ENCODE measurements at regions not wholly inside any gene's neighbourhood (a gene's known extent, or its start where the extent isn't known, plus 50 kb on each side); places are given as distances from the start of the nearest gene placed in this dataset.
"Not testable (repeated sequence)": the region's sequence is repeated elsewhere in the genome, so short reads cannot be mapped to it uniquely, and the experiment has no call there.

DNA sequence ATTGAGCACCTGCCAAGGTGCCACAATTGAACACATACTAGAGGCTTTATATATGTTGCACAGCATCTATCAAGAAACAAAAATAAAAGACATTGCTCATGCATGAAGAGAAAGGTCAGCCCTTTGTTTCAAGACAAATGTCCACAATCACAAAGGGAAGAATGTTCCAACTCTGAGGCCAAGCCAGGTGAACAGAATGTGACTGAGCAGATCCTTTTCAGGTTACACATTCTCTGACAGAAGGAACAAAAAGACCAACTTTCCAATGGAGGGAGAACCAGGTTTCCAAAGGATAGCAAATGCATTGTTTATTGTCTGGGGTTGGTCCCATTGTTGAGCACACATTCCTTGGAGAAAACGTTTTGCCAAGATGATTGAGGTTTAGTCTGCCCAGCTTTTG, 50.2 kb upstream of the FAM174B start:
- in situ Hi-C loops (cut with HindIII; ENCODE audit: low pct_ligation_motif_present, low pct_unique_long_range_greater_than_20kb, low sequenced_read_pairs), result no loop called here
- DNase-seq, result no peak

GRCh38 chr15:92706201-92706600, 50.6 kb upstream of the FAM174B start:
- in situ Hi-C loops (cut with HindIII; ENCODE audit: low pct_ligation_motif_present, low pct_unique_long_range_greater_than_20kb, low sequenced_read_pairs), result no loop called here
- DNase-seq, result no peak

GRCh38 chr15:92707880-92708551, 52.4 kb upstream of the FAM174B start:
- in situ Hi-C loops (cut with HindIII; ENCODE audit: low pct_ligation_motif_present, low pct_unique_long_range_greater_than_20kb, low sequenced_read_pairs), result no loop called here
- no peak for DNase-seq

DNA sequence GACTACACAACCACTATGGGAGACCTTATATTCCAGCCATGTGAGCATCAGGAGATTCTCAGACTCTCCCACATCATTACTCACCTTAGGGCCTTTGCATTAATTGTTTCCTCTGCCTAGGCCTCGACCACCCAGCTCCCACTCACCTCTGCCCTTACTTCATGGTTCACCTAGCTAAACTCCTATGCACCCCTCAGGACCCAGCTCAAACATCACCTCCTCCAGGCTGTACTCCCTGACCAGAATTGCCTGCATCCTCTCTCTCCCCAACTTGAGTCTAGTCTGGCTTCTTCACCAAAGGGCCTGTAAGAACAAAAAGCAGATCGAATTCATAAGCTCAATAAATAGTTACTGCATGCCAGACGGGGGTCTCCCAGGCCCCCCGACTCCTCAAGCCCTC, 53.1 kb upstream of the FAM174B start:
- no peak for DNase-seq
- in situ Hi-C loops (cut with HindIII; ENCODE audit: low pct_ligation_motif_present, low pct_unique_long_range_greater_than_20kb, low sequenced_read_pairs), result no loop called here

- DNase-seq, result no peak
- in situ Hi-C loops (cut with HindIII; ENCODE audit: low pct_ligation_motif_present, low pct_unique_long_range_greater_than_20kb, low sequenced_read_pairs), result no loop called here
Measured at GRCh38 chr15:92709110-92709790, 53.7 kb upstream of the FAM174B start.

GRCh38 chr15:92711457-92711831, 55.9 kb upstream of the FAM174B start:
- in situ Hi-C loops (cut with HindIII; ENCODE audit: low pct_ligation_motif_present, low pct_unique_long_range_greater_than_20kb, low sequenced_read_pairs), result no loop called here
- no peak for DNase-seq

DNA sequence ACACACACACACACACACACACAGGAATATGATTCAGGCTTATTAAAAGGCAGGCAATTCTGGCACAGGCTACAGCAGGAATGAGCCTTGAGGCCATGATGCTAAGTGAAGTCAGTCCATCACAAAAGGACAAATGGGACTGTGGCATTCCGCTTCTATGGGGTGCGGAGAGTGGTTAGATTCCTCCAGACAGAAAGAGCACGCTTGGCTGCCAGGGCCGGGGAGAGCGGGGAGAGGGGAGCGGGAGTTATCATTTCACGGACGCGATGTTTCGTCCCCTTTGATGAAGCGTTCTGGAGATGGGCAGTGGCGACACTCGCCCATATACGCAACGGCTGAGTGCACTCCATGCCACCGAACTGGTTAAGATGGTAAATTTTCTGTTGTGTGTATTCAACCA, 58.5 kb upstream of the FAM174B start:
- in situ Hi-C loops (cut with HindIII; ENCODE audit: low pct_ligation_motif_present, low pct_unique_long_range_greater_than_20kb, low sequenced_read_pairs), result no loop called here
- DNase-seq, result peak; percentile 4

DNA sequence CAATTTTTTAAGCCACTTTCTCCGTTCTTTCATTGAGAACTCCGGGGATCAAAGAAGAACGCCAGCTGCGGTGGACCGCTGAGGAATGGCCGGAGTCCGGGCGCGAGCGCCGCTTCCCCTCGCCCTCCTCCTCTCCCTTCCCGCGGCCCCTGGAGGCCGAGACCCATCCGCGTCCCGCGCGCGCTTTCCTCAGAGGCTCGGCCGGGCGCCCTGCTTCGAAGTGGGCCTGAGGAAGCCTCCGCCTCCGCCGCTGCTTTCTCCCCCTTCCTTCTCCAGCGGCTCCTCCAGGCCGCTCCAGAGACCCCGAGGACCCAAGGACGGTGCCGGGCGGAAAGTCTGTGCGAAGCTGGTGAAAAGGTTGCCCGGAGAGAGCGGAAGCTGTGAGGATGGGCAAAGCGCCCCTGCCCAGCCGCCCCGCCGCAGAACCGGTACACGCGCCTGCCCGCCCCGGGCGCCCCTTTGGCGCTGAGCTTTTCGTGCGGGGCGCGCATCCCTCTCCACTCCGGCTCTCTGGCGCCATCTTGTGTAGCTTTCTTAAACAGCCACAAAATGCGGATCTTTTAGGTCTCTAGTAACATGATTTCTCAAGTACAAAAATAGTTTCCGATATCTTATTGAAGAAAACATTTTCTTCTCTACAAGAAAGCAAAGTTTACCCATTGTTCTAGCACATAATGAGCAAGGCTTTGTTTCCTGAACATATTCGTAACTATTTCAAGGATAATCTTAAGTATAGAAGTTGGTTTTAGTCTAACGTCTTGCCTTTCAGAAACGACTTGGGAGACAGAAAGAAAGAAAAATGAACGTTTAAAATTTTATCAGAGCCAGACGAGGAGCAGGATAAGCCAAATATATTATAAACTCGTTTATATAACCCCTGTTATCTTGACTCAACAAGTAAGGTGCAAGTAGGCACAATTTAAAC, 59.2 kb upstream of the FAM174B start:
- peak; percentile 63 for DNase-seq

GRCh38 chr15:92715758-92716157, 60.2 kb upstream of the FAM174B start:
- no peak for DNase-seq
- in situ Hi-C loops (cut with HindIII; ENCODE audit: low pct_ligation_motif_present, low pct_unique_long_range_greater_than_20kb, low sequenced_read_pairs), result no loop called here

More for the DNA sequence above, 59.2 kb upstream of the FAM174B start:
- in situ Hi-C loops (cut with HindIII; ENCODE audit: low pct_ligation_motif_present, low pct_unique_long_range_greater_than_20kb, low sequenced_read_pairs), result no loop called here

DNA sequence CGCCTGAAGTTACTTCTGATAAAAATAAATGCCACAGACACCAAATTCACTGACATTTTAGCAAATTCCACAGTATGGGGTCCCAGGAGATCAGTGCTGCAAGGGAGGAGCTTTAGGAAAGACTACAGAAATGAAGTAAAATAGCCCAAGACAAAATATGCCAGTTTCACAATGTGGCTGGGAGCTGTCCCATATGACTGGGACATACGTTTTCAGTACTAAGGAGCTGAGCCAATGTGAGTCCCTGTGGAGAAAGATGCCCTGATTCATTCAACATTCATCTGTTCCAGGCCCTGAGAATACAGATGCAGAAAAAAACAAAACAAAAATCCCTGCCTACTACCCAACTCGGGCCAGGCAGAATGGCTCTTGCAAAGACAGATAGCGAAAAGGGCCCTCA, 63.4 kb upstream of the FAM174B start:
- in situ Hi-C loops (cut with HindIII; ENCODE audit: low pct_ligation_motif_present, low pct_unique_long_range_greater_than_20kb, low sequenced_read_pairs), result no loop called here
- no peak for DNase-seq

DNA sequence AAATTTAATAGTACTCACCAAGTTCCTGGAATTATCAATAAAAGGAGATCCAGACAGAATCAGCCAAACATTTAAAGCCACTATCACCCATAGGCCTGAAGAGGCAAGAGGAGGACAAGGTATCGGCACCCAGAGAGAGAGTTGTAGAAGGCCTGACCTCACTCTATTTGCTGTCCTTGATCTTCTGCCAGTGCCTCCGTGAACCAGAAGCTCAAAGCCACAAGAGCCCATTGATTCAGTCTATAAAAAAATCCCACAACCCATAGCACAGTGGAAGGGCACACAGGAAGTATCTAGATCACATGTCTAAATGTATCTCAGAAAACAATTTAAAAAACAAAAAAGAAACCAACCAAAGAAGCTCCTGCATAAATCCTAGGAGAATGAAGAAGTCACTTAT, 68.6 kb upstream of the FAM174B start:
- DNase-seq, result no peak
- in situ Hi-C loops (cut with HindIII; ENCODE audit: low pct_ligation_motif_present, low pct_unique_long_range_greater_than_20kb, low sequenced_read_pairs), result no loop called here

- in situ Hi-C loops (cut with HindIII; ENCODE audit: low pct_ligation_motif_present, low pct_unique_long_range_greater_than_20kb, low sequenced_read_pairs), result no loop called here
- no peak for DNase-seq
Measured at GRCh38 chr15:92725171-92725570, 69.6 kb upstream of the FAM174B start.

DNA sequence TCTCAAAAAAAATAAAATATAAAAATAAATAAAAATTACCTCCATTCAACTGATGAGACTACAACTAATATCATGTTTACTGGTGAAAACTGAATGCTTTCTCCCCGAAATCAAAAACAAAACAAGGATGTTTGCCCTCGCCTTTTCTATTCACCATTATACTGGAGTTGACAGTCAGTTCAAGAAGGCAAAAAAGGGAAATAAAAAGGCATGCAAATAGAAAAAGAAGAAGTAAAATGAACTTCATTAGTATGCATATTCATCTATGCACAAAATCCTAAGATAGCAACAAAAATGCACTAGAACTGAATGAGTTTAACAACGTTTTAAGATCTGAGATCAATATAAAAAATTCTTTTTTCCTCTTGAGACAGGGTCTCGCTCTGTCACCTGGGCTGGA, 72.7 kb upstream of the FAM174B start:
- in situ Hi-C loops (cut with HindIII; ENCODE audit: low pct_ligation_motif_present, low pct_unique_long_range_greater_than_20kb, low sequenced_read_pairs), result no loop called here
- no peak for DNase-seq

GRCh38 chr15:92733090-92733933, 77.7 kb upstream of the FAM174B start:
- peak; percentile 26 for DNase-seq
- in situ Hi-C loops (cut with HindIII; ENCODE audit: low pct_ligation_motif_present, low pct_unique_long_range_greater_than_20kb, low sequenced_read_pairs), result no loop called here

DNA sequence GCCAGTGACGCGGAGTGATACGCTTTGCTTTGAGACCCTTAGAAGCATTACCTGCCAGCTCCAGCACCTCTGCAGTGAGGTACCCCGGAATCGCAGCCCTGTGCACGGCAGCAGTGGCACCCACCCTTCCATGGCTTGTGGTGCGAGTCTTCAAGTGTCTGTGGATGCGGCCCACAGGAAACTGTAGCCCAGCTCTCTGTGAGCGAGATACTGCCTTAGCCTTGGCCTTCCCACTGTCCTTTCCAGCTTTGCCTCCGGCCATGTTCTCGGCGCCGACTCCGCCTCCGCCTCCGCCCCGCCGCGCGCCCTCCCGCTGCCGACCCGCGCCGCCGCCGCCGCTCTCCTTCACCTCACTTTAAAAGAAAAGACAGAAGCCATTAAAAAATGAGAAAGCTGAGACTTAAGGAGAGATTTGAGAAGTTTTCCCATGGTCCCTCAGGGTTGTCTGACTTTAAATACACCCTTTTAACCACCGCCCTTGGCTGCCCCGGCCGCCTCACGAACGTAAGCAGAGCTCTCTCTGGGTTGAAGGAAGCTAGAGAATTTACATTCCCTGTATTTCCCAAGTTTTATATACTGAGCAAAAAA, 78.5 kb upstream of the FAM174B start:
- DNase-seq, result peak; percentile 20
- in situ Hi-C loops (cut with HindIII; ENCODE audit: low pct_ligation_motif_present, low pct_unique_long_range_greater_than_20kb, low sequenced_read_pairs), result no loop called here

GRCh38 chr15:92739246-92739645, 83.7 kb upstream of the FAM174B start:
- DNase-seq; in situ Hi-C loops (cut with HindIII; ENCODE audit: low pct_ligation_motif_present, low pct_unique_long_range_greater_than_20kb, low sequenced_read_pairs): not testable (repeated sequence)

GRCh38 chr15:92745845-92746271, 90.3 kb upstream of the FAM174B start:
- DNase-seq, result no peak
- in situ Hi-C loops (cut with HindIII; ENCODE audit: low pct_ligation_motif_present, low pct_unique_long_range_greater_than_20kb, low sequenced_read_pairs), result no loop called here

DNA sequence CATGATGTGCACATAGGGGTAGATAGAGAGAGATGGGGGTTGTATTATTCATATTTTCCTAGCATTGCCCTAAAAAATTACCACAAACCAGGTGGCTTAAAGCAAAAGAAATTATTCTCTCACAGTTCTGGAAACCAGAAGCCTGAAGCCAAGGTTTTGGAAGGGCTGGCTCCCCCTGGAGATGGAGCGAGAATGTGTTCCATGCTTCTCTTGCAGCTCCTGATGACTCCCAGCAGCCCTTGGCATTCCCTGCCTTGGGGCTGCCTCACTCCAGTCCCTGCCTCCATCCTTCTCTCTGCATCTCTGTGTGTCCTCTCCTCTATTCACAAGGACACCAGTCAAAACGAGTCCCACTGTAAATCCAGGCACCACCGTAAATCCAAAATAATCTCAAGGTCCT, 91.5 kb upstream of the FAM174B start:
- in situ Hi-C loops (cut with HindIII; ENCODE audit: low pct_ligation_motif_present, low pct_unique_long_range_greater_than_20kb, low sequenced_read_pairs), result no loop called here
- DNase-seq, result no peak
